SK-N-SH treated with all-trans-retinoic acid at 6 μM for 48 hours (cell line): ENCODE measurements at regions not wholly inside any gene's neighbourhood (a gene's known extent, or its start where the extent isn't known, plus 50 kb on each side); places are given as distances from the start of the nearest gene placed in this dataset.

Experiments
- ATAC-seq: fragments of 200-7000 bp; cut with Tn5 transposase; 3 replicates; pipeline ENCODE4 v1.9.1; 2020; ENCODE audit warnings: mild to moderate bottlenecking, moderate library complexity
- ARNTL ChIP-seq: fragments of 450-650 bp; formaldehyde crosslinking; IDR thresholded peaks from 2 replicates; pipeline ENCODE4 v1.5.0; 2020; ENCODE audit warnings: low read depth, mild to moderate bottlenecking, moderate library complexity, borderline replicate concordance
- BACH2 ChIP-seq: fragments of 250-450 bp; sonication (Bioruptor Pico); IDR thresholded peaks from 2 replicates; pipeline ENCODE4 v1.9.0; 2021; ENCODE audit warnings: mild to moderate bottlenecking, borderline replicate concordance
- CSDC2 ChIP-seq: fragments of 250-450 bp; sonication (Bioruptor Pico); IDR thresholded peaks from 2 replicates; pipeline ENCODE4 v1.5.0; 2020; ENCODE audit warnings: mild to moderate bottlenecking, moderate library complexity
- ESRRG ChIP-seq: fragments of 250-450 bp; sonication (Bioruptor Pico); IDR thresholded peaks from 2 replicates; pipeline ENCODE4 v1.6.1; 2021; ENCODE audit warnings: mild to moderate bottlenecking
- GLIS3 ChIP-seq: fragments of 250-450 bp; sonication (Bioruptor Pico); IDR thresholded peaks from 2 replicates; pipeline ENCODE4 v1.5.0; 2020; ENCODE audit warnings: mild to moderate bottlenecking, moderate library complexity
- ISL1 ChIP-seq: fragments of 250-450 bp; sonication (Bioruptor Pico); IDR thresholded peaks from 2 replicates; pipeline ENCODE4 v2.1.2; 2022; ENCODE audit warnings: mild to moderate bottlenecking, moderate library complexity
- OSR1 ChIP-seq: fragments of 250-450 bp; sonication (Bioruptor Pico); IDR thresholded peaks from 2 replicates; pipeline ENCODE4 v1.8.0; 2022; ENCODE audit warnings: moderate library complexity, mild to moderate bottlenecking, inconsistent platforms
- PPARA ChIP-seq: fragments of 250-450 bp; sonication (Bioruptor Pico); IDR thresholded peaks from 2 replicates; pipeline ENCODE4 v1.5.0; 2020; ENCODE audit warnings: mild to moderate bottlenecking, borderline replicate concordance
- SNAI2 ChIP-seq: fragments of 250-450 bp; sonication (Bioruptor Pico); IDR thresholded peaks from 2 replicates; pipeline ENCODE4 v1.5.0; 2020; ENCODE audit warnings: mild to moderate bottlenecking, moderate library complexity
- TCF4 ChIP-seq: fragments of 250-450 bp; sonication (Bioruptor Pico); IDR thresholded peaks from 2 replicates; pipeline ENCODE4 v1.8.0; 2021; ENCODE audit warnings: mild to moderate bottlenecking, moderate library complexity, borderline replicate concordance
- TOX ChIP-seq: fragments of 250-450 bp; sonication (Bioruptor Pico); IDR thresholded peaks from 2 replicates; pipeline ENCODE4 v1.8.0; 2021; ENCODE audit warnings: mild to moderate bottlenecking, moderate library complexity, borderline replicate concordance
- ZFP3 ChIP-seq: fragments of 250-450 bp; sonication (Bioruptor Pico); IDR thresholded peaks from 2 replicates; pipeline ENCODE4 v1.5.0; 2020; ENCODE audit warnings: mild to moderate bottlenecking, moderate library complexity
- ZFP30 ChIP-seq: fragments of 450-650 bp; formaldehyde crosslinking; IDR thresholded peaks from 2 replicates; pipeline ENCODE4 v1.5.0; 2022; ENCODE audit warnings: mild to moderate bottlenecking, moderate library complexity
- ZNF565 ChIP-seq: fragments of 450-650 bp; formaldehyde crosslinking; conservative IDR thresholded peaks from 2 replicates; pipeline ENCODE4 v1.5.0; 2020; ENCODE audit warnings: low read depth, mild to moderate bottlenecking, moderate library complexity
- ZNF70 ChIP-seq: fragments of 450-650 bp; formaldehyde crosslinking; IDR thresholded peaks from 2 replicates; pipeline ENCODE4 v1.5.0; 2020; ENCODE audit warnings: mild to moderate bottlenecking, moderate library complexity
- ZNF8 ChIP-seq: fragments of 450-650 bp; formaldehyde crosslinking; IDR thresholded peaks from 2 replicates; pipeline ENCODE4 v1.5.0; 2020; ENCODE audit warnings: mild to moderate bottlenecking, moderate library complexity
- TF ChIP-seq, protein P1 (sequence below): fragments of 250-450 bp; sonication (Bioruptor Pico); IDR thresholded peaks from 2 replicates; pipeline ENCODE4 v1.5.1; 2020; ENCODE audit warnings: low read depth, mild to moderate bottlenecking, moderate library complexity
- TF ChIP-seq, protein P2 (sequence below): fragments of 250-450 bp; sonication (Bioruptor Pico); IDR thresholded peaks from 2 replicates; pipeline ENCODE4 v1.8.0; 2020; ENCODE audit warnings: mild to moderate bottlenecking, moderate library complexity, borderline replicate concordance
- TF ChIP-seq, protein P3 (sequence below): fragments of 250-450 bp; sonication (Bioruptor Pico); IDR thresholded peaks from 2 replicates; pipeline ENCODE4 v1.8.0; 2021; ENCODE audit warnings: low read depth, mild to moderate bottlenecking, moderate library complexity, borderline replicate concordance
- TF ChIP-seq, protein P4 (sequence below): fragments of 250-450 bp; sonication (Bioruptor Pico); IDR thresholded peaks from 2 replicates; pipeline ENCODE4 v1.5.1; 2021; ENCODE audit warnings: mild to moderate bottlenecking, moderate library complexity
- TF ChIP-seq, protein P5 (sequence below): fragments of 250-450 bp; sonication (Bioruptor Pico); IDR thresholded peaks from 2 replicates; pipeline ENCODE4 v1.5.0; 2020; ENCODE audit warnings: mild to moderate bottlenecking, moderate library complexity

DNA sequence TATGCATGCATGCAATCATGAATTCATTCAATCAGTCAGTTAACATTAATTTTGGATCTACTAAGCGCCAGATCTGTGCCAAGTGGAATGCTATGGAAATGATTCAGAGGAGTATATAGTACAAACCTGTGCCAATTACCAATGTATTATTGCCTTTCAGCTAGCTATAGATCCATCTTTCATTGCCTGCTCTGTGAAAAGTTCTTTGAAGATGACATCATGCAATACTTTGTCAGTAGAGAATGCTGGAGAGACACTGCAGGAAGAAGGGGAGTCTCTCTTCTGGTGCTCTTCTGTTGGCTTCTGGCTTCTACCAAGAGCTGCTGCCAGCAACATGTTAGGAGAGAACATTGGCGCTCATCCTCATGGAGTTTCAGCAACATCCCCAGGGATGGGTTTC lies 81.0 kb upstream of the LMCD1 start:
- peak; percentile 72 for ATAC-seq

DNA sequence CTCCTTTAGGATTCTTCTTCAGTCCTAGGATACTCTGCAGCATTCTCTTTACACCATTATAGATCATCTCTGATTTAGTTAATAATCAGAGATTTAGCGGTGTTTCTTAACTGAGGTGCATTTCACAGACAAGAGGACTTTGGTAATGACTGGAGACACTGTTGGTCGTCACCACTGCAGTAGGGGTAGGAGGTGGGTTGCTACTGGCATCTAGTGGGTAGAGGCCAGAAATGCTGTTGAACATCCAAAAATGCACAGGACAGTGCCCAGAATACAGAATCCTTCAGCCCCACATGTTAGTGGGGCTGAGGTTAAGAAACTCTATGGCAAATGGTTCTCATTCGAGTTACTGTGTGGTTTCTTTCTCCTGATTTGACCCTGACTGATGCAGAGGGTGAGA lies 80.4 kb upstream of the LMCD1 start:
- ATAC-seq, result peak; percentile 53
- no peak for TF ChIP-seq TCF4 (CRISPR knock-in tag)
- TF ChIP-seq, protein P1, sequence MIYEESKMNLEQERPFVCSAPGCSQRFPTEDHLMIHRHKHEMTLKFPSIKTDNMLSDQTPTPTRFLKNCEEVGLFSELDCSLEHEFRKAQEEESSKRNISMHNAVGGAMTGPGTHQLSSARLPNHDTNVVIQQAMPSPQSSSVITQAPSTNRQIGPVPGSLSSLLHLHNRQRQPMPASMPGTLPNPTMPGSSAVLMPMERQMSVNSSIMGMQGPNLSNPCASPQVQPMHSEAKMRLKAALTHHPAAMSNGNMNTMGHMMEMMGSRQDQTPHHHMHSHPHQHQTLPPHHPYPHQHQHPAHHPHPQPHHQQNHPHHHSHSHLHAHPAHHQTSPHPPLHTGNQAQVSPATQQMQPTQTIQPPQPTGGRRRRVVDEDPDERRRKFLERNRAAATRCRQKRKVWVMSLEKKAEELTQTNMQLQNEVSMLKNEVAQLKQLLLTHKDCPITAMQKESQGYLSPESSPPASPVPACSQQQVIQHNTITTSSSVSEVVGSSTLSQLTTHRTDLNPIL, result no peak
- TF ChIP-seq ZNF70 (CRISPR knock-in tag), result no peak
- TF ChIP-seq ARNTL (CRISPR knock-in tag), result no peak
- no peak for TF ChIP-seq SNAI2 (CRISPR knock-in tag)

More for the DNA sequence above, 81.0 kb upstream of the LMCD1 start:
- TF ChIP-seq CSDC2 (CRISPR knock-in tag) (no peak), ZNF8 (CRISPR knock-in tag) (no peak), ISL1 (peak; percentile 72), SNAI2 (CRISPR knock-in tag) (no peak)

DNA sequence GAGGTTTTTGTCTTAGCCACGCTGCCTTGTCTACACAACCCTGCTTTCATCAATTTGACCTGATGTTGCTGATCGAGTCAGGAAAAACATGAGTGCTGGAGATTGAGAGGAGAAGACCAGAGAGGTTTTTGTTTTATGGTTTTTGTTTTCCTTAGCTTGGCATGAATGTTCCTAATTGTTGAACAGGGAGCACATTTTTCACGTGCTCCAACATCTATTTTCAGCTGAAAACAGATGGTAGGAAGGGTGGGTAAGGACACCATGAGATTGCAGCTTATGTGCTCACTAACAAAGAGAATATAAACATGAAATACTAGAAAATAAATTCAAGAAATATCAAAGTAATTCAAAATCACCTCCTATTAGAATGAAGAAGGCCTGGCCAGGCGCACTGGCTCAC lies 79.9 kb upstream of the LMCD1 start:
- no peak for ATAC-seq

DNA sequence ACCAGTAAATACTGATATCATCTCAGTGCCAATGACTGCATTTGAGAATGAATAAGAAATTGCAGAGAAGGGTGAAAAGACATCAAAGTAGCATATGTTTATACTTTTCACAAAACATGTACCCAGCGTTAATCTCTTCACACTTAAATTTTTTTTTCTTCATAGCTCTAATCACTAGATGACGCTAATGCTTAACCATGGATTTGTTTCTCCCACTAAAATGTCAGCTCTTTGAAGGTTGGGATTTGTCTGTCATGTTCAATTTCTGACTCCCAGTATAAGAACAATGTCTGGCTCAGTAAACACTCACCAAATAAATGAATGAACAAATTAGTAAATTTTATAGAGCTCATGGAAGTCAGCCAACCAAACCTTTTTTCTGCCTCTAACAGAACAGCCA lies 78.3 kb upstream of the LMCD1 start:
- no peak for TF ChIP-seq ZNF70 (CRISPR knock-in tag)
- no peak for TF ChIP-seq ZNF8 (CRISPR knock-in tag)
- TF ChIP-seq, protein P1, result no peak
- no peak for TF ChIP-seq CSDC2 (CRISPR knock-in tag)
- TF ChIP-seq, protein P2, sequence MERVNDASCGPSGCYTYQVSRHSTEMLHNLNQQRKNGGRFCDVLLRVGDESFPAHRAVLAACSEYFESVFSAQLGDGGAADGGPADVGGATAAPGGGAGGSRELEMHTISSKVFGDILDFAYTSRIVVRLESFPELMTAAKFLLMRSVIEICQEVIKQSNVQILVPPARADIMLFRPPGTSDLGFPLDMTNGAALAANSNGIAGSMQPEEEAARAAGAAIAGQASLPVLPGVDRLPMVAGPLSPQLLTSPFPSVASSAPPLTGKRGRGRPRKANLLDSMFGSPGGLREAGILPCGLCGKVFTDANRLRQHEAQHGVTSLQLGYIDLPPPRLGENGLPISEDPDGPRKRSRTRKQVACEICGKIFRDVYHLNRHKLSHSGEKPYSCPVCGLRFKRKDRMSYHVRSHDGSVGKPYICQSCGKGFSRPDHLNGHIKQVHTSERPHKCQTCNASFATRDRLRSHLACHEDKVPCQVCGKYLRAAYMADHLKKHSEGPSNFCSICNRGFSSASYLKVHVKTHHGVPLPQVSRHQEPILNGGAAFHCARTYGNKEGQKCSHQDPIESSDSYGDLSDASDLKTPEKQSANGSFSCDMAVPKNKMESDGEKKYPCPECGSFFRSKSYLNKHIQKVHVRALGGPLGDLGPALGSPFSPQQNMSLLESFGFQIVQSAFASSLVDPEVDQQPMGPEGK, result no peak
- no peak for TF ChIP-seq GLIS3
- no peak for TF ChIP-seq ARNTL (CRISPR knock-in tag)
- TF ChIP-seq, protein P3, sequence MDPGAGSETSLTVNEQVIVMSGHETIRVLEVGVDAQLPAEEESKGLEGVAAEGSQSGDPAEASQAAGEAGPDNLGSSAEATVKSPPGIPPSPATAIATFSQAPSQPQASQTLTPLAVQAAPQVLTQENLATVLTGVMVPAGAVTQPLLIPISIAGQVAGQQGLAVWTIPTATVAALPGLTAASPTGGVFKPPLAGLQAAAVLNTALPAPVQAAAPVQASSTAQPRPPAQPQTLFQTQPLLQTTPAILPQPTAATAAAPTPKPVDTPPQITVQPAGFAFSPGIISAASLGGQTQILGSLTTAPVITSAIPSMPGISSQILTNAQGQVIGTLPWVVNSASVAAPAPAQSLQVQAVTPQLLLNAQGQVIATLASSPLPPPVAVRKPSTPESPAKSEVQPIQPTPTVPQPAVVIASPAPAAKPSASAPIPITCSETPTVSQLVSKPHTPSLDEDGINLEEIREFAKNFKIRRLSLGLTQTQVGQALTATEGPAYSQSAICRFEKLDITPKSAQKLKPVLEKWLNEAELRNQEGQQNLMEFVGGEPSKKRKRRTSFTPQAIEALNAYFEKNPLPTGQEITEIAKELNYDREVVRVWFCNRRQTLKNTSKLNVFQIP (CRISPR knock-in tag), result no peak
- TF ChIP-seq OSR1 (CRISPR knock-in tag), result no peak
- TF ChIP-seq ISL1, result no peak
- TF ChIP-seq PPARA (CRISPR knock-in tag), result no peak
- no peak for TF ChIP-seq ESRRG
- no peak for TF ChIP-seq BACH2 (CRISPR knock-in tag)
- no peak for TF ChIP-seq ZNF565 (CRISPR knock-in tag)
- TF ChIP-seq ZFP3 (CRISPR knock-in tag), result no peak
- TF ChIP-seq ZFP30, result no peak
- TF ChIP-seq, protein P4, sequence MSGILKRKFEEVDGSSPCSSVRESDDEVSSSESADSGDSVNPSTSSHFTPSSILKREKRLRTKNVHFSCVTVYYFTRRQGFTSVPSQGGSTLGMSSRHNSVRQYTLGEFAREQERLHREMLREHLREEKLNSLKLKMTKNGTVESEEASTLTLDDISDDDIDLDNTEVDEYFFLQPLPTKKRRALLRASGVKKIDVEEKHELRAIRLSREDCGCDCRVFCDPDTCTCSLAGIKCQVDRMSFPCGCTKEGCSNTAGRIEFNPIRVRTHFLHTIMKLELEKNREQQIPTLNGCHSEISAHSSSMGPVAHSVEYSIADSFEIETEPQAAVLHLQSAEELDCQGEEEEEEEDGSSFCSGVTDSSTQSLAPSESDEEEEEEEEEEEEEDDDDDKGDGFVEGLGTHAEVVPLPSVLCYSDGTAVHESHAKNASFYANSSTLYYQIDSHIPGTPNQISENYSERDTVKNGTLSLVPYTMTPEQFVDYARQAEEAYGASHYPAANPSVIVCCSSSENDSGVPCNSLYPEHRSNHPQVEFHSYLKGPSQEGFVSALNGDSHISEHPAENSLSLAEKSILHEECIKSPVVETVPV, result no peak
- TF ChIP-seq, protein P5, sequence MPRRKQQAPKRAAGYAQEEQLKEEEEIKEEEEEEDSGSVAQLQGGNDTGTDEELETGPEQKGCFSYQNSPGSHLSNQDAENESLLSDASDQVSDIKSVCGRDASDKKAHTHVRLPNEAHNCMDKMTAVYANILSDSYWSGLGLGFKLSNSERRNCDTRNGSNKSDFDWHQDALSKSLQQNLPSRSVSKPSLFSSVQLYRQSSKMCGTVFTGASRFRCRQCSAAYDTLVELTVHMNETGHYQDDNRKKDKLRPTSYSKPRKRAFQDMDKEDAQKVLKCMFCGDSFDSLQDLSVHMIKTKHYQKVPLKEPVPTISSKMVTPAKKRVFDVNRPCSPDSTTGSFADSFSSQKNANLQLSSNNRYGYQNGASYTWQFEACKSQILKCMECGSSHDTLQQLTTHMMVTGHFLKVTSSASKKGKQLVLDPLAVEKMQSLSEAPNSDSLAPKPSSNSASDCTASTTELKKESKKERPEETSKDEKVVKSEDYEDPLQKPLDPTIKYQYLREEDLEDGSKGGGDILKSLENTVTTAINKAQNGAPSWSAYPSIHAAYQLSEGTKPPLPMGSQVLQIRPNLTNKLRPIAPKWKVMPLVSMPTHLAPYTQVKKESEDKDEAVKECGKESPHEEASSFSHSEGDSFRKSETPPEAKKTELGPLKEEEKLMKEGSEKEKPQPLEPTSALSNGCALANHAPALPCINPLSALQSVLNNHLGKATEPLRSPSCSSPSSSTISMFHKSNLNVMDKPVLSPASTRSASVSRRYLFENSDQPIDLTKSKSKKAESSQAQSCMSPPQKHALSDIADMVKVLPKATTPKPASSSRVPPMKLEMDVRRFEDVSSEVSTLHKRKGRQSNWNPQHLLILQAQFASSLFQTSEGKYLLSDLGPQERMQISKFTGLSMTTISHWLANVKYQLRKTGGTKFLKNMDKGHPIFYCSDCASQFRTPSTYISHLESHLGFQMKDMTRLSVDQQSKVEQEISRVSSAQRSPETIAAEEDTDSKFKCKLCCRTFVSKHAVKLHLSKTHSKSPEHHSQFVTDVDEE (CRISPR knock-in tag), result no peak
- no peak for TF ChIP-seq TOX

More for the DNA sequence above, 79.9 kb upstream of the LMCD1 start:
- no peak for TF ChIP-seq ESRRG
- TF ChIP-seq GLIS3, result no peak
- TF ChIP-seq, protein P1, result no peak
- no peak for TF ChIP-seq ZFP30
- TF ChIP-seq, all 23 proteins: peak for 0

More for the DNA sequence above, 78.3 kb upstream of the LMCD1 start:
- no peak for ATAC-seq
